Transverse colon (tissue), 4 donors: ENCODE measurements at regions not wholly inside any gene's neighbourhood (a gene's known extent, or its start where the extent isn't known, plus 50 kb on each side); places are given as distances from the start of the nearest gene placed in this dataset.
"Not testable (repeated sequence)": the region's sequence is repeated elsewhere in the genome, so short reads cannot be mapped to it uniquely, and the experiment has no call there.

Experiments
- DNase-seq: peaks from one replicate; pipeline ENCODE4 v3.0.0-alpha.2; 2019
- H3K27ac ChIP-seq, 4 donors: fragments of 200-600 bp; sonication (generic); 2 replicates each; pipeline ENCODE4 v1.5.1; 2016 to 2018; ENCODE audit warnings: inconsistent platforms in 4 of 4
- H3K27me3 ChIP-seq: fragments of 200-600 bp; sonication (generic); 2 replicates; pipeline ENCODE4 v1.5.1; 2017; ENCODE audit warnings: inconsistent platforms
- H3K36me3 ChIP-seq, 4 donors: fragments of 200-600 bp; sonication (generic); 2 replicates each; pipeline ENCODE4 v1.5.1; 2017 to 2019; ENCODE audit warnings: inconsistent platforms in 4 of 4
- H3K4me1 ChIP-seq, 4 donors: fragments of 200-600 bp; sonication (generic); 2 replicates each; pipeline ENCODE4 v1.5.1; 2017 to 2020; ENCODE audit warnings: inconsistent platforms in 4 of 4
- H3K4me3 ChIP-seq, 4 donors: fragments of 200-600 bp; sonication (generic); 1 replicate in 1 of 4; 2 replicates in 3 of 4; pipeline versions ENCODE4 v1.5.1 to v1.6.1; 2017 to 2019; ENCODE audit warnings: inconsistent platforms in 4 of 4
- H3K9me3 ChIP-seq, 2 donors: fragments of 200-600 bp; sonication (generic); 2 replicates each; pipeline ENCODE4 v1.5.1; 2017 to 2019; ENCODE audit warnings: inconsistent platforms in 2 of 2
- EP300 ChIP-seq: sonication (generic); formaldehyde crosslinking; IDR thresholded peaks from one replicate; pipeline ENCODE4 v1.6.1; 2017; ENCODE audit warnings: antibody characterized with exemption, low read depth
- POLR2A ChIP-seq: fragments of 450-650 bp; IDR thresholded peaks from one replicate; pipeline ENCODE4 v1.6.1; 2016; ENCODE audit warnings: antibody characterized with exemption, mild to moderate bottlenecking, moderate library complexity
- POLR2AphosphoS5 ChIP-seq, 3 donors: sonication (generic); formaldehyde crosslinking; IDR thresholded peaks; one replicate each; pipeline ENCODE4 v1.6.1; 2016; ENCODE audit warnings: antibody characterized with exemption in 3 of 3
- WGBS, 2 donors: methylation state at CpG; one replicate each; pipeline ENCODE4 v1.1.5; 2018; ENCODE audit warnings: low coverage in 1 of 2; 5-methylcytosine and 5-hydroxymethylcytosine counted together
- in situ Hi-C, 4 donors: fragments of 200-750 bp; cut with MboI; loops; one replicate each; pipeline versions ENCODE4 v1.15.0 to v1.15.1; 2017; ENCODE audit warnings: low sequenced_read_pairs in 3 of 4, low pct_ligation_motif_present in 1 of 4, low pct_unique_long_range_greater_than_20kb in 1 of 4
- intact Hi-C: fragments of 100-400 bp; cut with DNase I; formaldehyde crosslinking; loops from one replicate; pipeline ENCODE4 v1.15.1; 2023; ENCODE audit warnings: low total_unique reads
- TF ChIP-seq, protein P1 (sequence below), 5 experiments: fragments of 200-600 bp in 3 of 5; fragments of 450-650 bp in 2 of 5; sonication (generic) in 3 of 5; IDR thresholded peaks; 1 replicate in 2 of 5; 2 replicates in 3 of 5; pipeline ENCODE4 v1.5.1; 2016 to 2017; ENCODE audit warnings: antibody characterized with exemption in 5 of 5, inconsistent platforms in 3 of 5, mild to moderate bottlenecking in 2 of 5, moderate library complexity in 1 of 5

DNA sequence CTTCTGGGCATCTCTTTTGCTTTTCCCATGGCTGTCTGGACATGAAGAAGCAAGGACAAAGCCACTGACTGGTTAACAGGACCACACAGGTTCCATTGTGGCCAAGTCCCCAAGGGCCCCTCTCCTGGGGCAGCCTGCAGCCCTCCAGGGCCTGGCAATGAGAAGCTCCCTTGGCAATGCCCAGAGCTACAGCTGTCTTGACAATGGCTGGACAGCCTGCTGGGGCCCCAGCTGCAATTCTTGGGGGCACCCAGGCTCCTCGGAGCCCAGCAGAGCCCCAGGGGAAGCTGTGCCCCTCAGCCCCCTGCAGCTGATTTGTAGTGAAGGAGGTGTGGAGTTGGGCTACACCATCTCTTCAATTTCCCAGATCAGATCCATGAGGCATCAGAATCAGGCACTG is 384.9 kb upstream of the PODXL start:
- Histone ChIP-seq H3K27ac (no peak overlapping the region), H3K4me1 (peaks cover 0 to 8% (median 5%) of the 10 kb centered on the region in 4 donors), H3K9me3 (no peaks in the 10 kb centered on the region), H3K4me3 (no peak overlapping the region), H3K36me3 (no peaks in the 10 kb centered on the region), H3K27me3 (peaks cover 8% of the 10 kb centered on the region)
- intact Hi-C loops (loop anchor here (10.0 kb wide), 1 partner anchor 644 kb away; no protein-coding TSS in a partner anchor), in situ Hi-C loops (loop anchor here (10.0 to 25.0 kb wide), 3 partner anchors 321 to 646 kb away; partner anchors contain the start of gene PLXNA4 (in 2 of the 4))
- 71% methylated on average over 1 of the region's 1 CpG; no CpG with 5 or more reads in 1 of the 2 donors for WGBS, 2 donors
- no peak for DNase-seq
- TF ChIP-seq POLR2AphosphoS5 (IDR thresholded peaks at IDR 0.05): no peak
- TF ChIP-seq, protein P1, sequence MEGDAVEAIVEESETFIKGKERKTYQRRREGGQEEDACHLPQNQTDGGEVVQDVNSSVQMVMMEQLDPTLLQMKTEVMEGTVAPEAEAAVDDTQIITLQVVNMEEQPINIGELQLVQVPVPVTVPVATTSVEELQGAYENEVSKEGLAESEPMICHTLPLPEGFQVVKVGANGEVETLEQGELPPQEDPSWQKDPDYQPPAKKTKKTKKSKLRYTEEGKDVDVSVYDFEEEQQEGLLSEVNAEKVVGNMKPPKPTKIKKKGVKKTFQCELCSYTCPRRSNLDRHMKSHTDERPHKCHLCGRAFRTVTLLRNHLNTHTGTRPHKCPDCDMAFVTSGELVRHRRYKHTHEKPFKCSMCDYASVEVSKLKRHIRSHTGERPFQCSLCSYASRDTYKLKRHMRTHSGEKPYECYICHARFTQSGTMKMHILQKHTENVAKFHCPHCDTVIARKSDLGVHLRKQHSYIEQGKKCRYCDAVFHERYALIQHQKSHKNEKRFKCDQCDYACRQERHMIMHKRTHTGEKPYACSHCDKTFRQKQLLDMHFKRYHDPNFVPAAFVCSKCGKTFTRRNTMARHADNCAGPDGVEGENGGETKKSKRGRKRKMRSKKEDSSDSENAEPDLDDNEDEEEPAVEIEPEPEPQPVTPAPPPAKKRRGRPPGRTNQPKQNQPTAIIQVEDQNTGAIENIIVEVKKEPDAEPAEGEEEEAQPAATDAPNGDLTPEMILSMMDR (IDR thresholded peaks at IDR 0.05): no peak
- no peak for TF ChIP-seq POLR2A
- no peak for TF ChIP-seq EP300

DNA sequence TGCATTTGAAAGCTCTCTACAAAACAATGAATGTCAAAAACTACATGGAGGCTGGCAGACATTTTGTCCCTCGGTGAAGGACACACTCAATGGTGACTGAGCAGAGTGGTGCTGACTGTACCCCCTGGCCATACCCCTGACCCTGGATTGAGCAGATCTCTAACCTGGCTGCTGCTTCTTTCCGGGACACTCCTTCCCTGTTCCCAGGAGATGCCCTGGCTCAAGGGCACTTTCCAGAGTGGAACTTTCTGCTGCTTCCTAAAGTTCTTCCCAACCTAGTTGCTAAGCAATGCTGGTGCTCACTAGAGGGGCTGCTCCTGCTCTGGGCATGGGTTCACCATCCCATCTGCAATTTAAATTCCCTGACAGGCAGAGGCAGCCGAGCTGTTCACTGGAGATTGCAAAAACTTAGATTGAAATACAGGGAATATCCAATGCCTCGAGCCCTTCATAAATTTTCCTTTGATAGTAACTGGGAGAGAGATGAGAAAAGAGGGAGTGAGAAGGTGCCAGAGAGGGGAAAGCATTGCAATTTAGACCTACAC is 384.3 kb upstream of the PODXL start:
- intact Hi-C loops (loop anchor here (10.0 kb wide), 1 partner anchor 644 kb away; no protein-coding TSS in a partner anchor), in situ Hi-C loops (loop anchor here (10.0 to 25.0 kb wide), 3 partner anchors 322 to 647 kb away; partner anchors contain the start of gene PLXNA4 (in 2 of the 4))
- DNase-seq: no peak
- WGBS, 2 donors: 69 to 80% methylated on average over 2 to 4 of the region's 4 CpGs
- Histone ChIP-seq H3K36me3 (no peaks in the 10 kb centered on the region), H3K4me1 (peaks cover 0 to 5% (median 4%) of the 10 kb centered on the region in 4 donors), H3K27ac (no peak overlapping the region), H3K4me3 (no peak overlapping the region), H3K27me3 (peaks cover 3% of the 10 kb centered on the region), H3K9me3 (no peaks in the 10 kb centered on the region)
- TF ChIP-seq, protein P1 (IDR thresholded peaks at IDR 0.05): no peak

DNA sequence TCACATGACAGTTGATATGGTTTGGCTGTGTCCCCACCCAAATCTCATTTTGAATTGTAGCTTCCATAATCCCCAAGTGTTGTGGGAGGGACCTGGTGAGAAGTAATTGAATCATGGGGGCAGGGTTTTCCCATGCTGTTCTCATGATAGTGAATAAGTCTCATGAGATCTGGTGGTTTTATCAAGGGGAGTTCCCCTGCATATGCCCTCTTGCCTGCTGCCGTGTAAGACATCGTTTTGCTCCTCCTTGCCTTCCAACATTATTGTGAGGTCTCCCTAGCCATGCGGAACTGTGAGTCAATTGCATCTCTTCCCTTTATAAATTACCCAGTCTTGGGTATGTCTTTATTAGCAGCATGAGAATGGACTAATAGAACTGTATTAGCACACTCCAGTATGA is 382.4 kb upstream of the PODXL start:
- DNase-seq, H3K27ac ChIP-seq, H3K27me3 ChIP-seq, H3K9me3 ChIP-seq, H3K36me3 ChIP-seq, H3K4me3 ChIP-seq, intact Hi-C loops, H3K4me1 ChIP-seq: not testable (repeated sequence)
- WGBS, 2 donors: 83 to 100% methylated on average over 1 to 3 of the region's 3 CpGs
- in situ Hi-C loops: loop anchor here in 3 of 4 donors (25.0 kb wide), 2 partner anchors 324 to 649 kb away; partner anchors contain the start of gene PLXNA4 (in 1 of the 3)

DNA sequence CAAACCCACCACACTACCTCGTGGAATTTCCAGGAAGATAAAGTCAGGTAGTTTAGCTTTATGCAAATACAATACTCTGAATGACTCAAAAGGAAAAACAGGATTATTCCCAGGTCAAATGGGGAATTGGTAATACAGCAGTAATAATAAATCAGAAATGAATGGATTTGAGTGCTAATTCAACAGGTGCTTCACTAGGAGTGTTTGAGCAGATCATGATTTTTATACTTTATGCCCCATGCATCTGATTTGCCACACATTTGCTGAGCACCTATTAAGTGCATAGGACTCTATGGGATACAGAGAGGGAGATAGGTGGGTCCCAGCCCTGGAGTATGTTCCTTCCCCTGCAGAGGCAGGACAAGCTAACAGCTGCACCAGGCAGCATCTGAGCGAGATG is 381.4 kb upstream of the PODXL start:
- in situ Hi-C loops: loop anchor here in 3 of 4 donors (25.0 kb wide), 2 partner anchors 324 to 649 kb away; partner anchors contain the start of gene PLXNA4 (in 1 of the 3)
- TF ChIP-seq POLR2AphosphoS5 (IDR thresholded peaks at IDR 0.05) (no peak), EP300 (no peak), POLR2A (no peak)
- TF ChIP-seq, protein P1 (IDR thresholded peaks at IDR 0.05): no peak
- Histone ChIP-seq H3K27ac (no peak overlapping the region), H3K36me3 (no peaks in the 10 kb centered on the region), H3K4me1 (no peaks in the 10 kb centered on the region), H3K9me3 (no peaks in the 10 kb centered on the region), H3K27me3 (no peaks in the 10 kb centered on the region), H3K4me3 (no peak overlapping the region)
- intact Hi-C loops: no loop called here
- DNase-seq: no peak
- WGBS, 2 donors: 55% methylated on average over 2 of the region's 2 CpGs; no CpG with 5 or more reads in 1 of the 2 donors
